WTC11 (cell line): ENCODE measurements at regions not wholly inside any gene's neighbourhood (a gene's known extent, or its start where the extent isn't known, plus 50 kb on each side); places are given as distances from the start of the nearest gene placed in this dataset.

Experiments used
- ATAC-seq: fragments of 200-7000 bp; cut with Tn5 transposase; 2 replicates; pipeline ENCODE4 v1.10.0; 2021; ENCODE audit warnings: mild to moderate bottlenecking, moderate library complexity
- CTCF ChIA-PET: fragments of 300-600 bp; sonication (Branson Sonifier 250); formaldehyde crosslinking; loops from one replicate; lab custom pipeline; 2021; ENCODE audit warnings: antibody characterized with exemption; lab: Charles Lee
- POLR2A ChIA-PET: fragments of 350-600 bp; sonication (Branson Sonifier 250); formaldehyde crosslinking; loops from one replicate; lab custom pipeline; 2021; ENCODE audit warnings: antibody characterized with exemption; lab: Charles Lee
- DNase-seq: peaks from one replicate; pipeline ENCODE4 v3.0.0; 2021; ENCODE audit warnings: low spot score
- H3K27ac Mint-ChIP-seq: 2 replicates; pipeline ENCODE4 v1.8.0; 2021; ENCODE audit warnings: mixed read lengths
- H3K27me3 Mint-ChIP-seq: 2 replicates; pipeline ENCODE4 v1.8.0; 2021; ENCODE audit warnings: low read depth, mild to moderate bottlenecking, moderate library complexity, mixed read lengths
- H3K36me3 Mint-ChIP-seq: 2 replicates; pipeline ENCODE4 v1.8.0; 2021; ENCODE audit warnings: mixed read lengths
- H3K4me1 Mint-ChIP-seq: 2 replicates; pipeline ENCODE4 v1.8.0; 2022; ENCODE audit warnings: mixed read lengths
- H3K4me3 Mint-ChIP-seq: 2 replicates; pipeline ENCODE4 v1.8.0; 2021; ENCODE audit warnings: mild to moderate bottlenecking, moderate library complexity, mixed read lengths
- H3K9me3 Mint-ChIP-seq: 2 replicates; pipeline ENCODE4 v1.8.0; 2021; ENCODE audit warnings: mixed read lengths
- E2F1 ChIP-seq: sonication (generic); formaldehyde crosslinking; IDR thresholded peaks from 2 replicates; pipeline ENCODE4 v1.8.0; 2022; ENCODE audit warnings: mild to moderate bottlenecking, missing genetic modification reagents
- FOXP4 ChIP-seq: sonication (generic); formaldehyde crosslinking; IDR thresholded peaks from 2 replicates; pipeline ENCODE4 v1.8.0; 2022; ENCODE audit warnings: mild to moderate bottlenecking, missing genetic modification reagents
- JUN ChIP-seq: sonication (generic); formaldehyde crosslinking; IDR thresholded peaks from 2 replicates; pipeline ENCODE4 v1.8.0; 2023; ENCODE audit warnings: mild to moderate bottlenecking, missing genetic modification reagents
- KAT7 ChIP-seq: sonication (generic); formaldehyde crosslinking; IDR thresholded peaks from 2 replicates; pipeline ENCODE4 v1.8.1; 2023; ENCODE audit warnings: missing genetic modification reagents, mild to moderate bottlenecking, borderline replicate concordance
- NFATC4 ChIP-seq: fragments of 250-450 bp; sonication (Bioruptor Pico); IDR thresholded peaks from 2 replicates; pipeline ENCODE4 v1.9.0; 2021; ENCODE audit warnings: mild to moderate bottlenecking
- ZNF121 ChIP-seq: sonication (generic); formaldehyde crosslinking; IDR thresholded peaks from 2 replicates; pipeline ENCODE4 v1.8.0; 2023; ENCODE audit warnings: missing genetic modification reagents
- TF ChIP-seq, protein P1 (sequence below): fragments of 250-450 bp; sonication (Bioruptor Pico); IDR thresholded peaks from 2 replicates; pipeline ENCODE4 v1.8.0; 2021; ENCODE audit warnings: mild to moderate bottlenecking
- TF ChIP-seq, protein P2 (sequence below): sonication (generic); formaldehyde crosslinking; IDR thresholded peaks from 2 replicates; pipeline ENCODE4 v1.8.0; 2022; ENCODE audit warnings: missing genetic modification reagents
- TF ChIP-seq, protein P3 (sequence below): sonication (generic); formaldehyde crosslinking; IDR thresholded peaks from 2 replicates; pipeline ENCODE4 v1.8.0; 2022; ENCODE audit warnings: mild to moderate bottlenecking, missing genetic modification reagents
- TF ChIP-seq, protein P4 (sequence below): sonication (generic); formaldehyde crosslinking; IDR thresholded peaks from 2 replicates; pipeline ENCODE4 v1.8.1; 2023; ENCODE audit warnings: mild to moderate bottlenecking, missing genetic modification reagents, borderline replicate concordance

DNA sequence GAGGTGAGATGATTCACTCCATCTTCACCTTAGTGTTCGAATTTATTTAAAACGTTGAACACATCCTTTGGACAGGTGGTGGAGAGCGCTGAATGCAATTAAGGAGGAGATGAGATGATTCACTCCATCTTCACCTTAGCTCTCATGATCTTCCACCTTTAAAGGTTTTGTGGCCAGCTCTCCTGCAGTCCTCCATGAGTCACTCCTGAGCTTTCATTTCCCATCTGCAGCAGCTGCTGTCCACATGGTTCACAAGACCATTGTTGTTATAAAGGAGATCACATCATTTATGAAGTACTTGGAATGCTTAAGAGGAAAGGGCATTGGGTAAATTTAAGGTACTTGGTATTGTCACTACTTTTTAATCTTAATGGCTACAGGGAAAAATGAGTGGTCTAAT lies 298.5 kb downstream of the PAX3 start:
- Mint-ChIP-seq H3K4me3 (no peak overlapping the region), H3K4me1 (peaks cover 14% of the 10 kb centered on the region), H3K36me3 (no peaks in the 10 kb centered on the region), H3K9me3 (peaks cover 6% of the 10 kb centered on the region), H3K27ac (no peak overlapping the region), H3K27me3 (no peaks in the 10 kb centered on the region; the same call in 1 of the 2 replicates)
- CTCF ChIA-PET, result no interaction called here
- ATAC-seq, result no peak
- TF ChIP-seq JUN (CRISPR knock-in tag) (no peak), E2F1 (CRISPR knock-in tag) (no peak), FOXP4 (CRISPR knock-in tag) (no peak)
- POLR2A ChIA-PET, result no interaction called here
- no peak for DNase-seq

GRCh38 chr2:221999717-222000116 lies 299.1 kb downstream of the PAX3 start:
- ChIA-PET CTCF (no interaction called here), POLR2A (no interaction called here)
- Mint-ChIP-seq H3K9me3 (peaks cover 6% of the 10 kb centered on the region), H3K4me3 (no peak overlapping the region), H3K27me3 (no peaks in the 10 kb centered on the region; the same call in 1 of the 2 replicates), H3K36me3 (no peaks in the 10 kb centered on the region), H3K4me1 (peaks cover 14% of the 10 kb centered on the region), H3K27ac (no peak overlapping the region)
- no peak for DNase-seq
- ATAC-seq, result no peak
- TF ChIP-seq KAT7 (CRISPR knock-in tag) (no peak), ZNF121 (CRISPR knock-in tag) (no peak), NFATC4 (no peak)
- TF ChIP-seq, protein P1, sequence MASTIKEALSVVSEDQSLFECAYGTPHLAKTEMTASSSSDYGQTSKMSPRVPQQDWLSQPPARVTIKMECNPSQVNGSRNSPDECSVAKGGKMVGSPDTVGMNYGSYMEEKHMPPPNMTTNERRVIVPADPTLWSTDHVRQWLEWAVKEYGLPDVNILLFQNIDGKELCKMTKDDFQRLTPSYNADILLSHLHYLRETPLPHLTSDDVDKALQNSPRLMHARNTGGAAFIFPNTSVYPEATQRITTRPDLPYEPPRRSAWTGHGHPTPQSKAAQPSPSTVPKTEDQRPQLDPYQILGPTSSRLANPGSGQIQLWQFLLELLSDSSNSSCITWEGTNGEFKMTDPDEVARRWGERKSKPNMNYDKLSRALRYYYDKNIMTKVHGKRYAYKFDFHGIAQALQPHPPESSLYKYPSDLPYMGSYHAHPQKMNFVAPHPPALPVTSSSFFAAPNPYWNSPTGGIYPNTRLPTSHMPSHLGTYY (CRISPR knock-in tag), result no peak
- TF ChIP-seq, protein P2, sequence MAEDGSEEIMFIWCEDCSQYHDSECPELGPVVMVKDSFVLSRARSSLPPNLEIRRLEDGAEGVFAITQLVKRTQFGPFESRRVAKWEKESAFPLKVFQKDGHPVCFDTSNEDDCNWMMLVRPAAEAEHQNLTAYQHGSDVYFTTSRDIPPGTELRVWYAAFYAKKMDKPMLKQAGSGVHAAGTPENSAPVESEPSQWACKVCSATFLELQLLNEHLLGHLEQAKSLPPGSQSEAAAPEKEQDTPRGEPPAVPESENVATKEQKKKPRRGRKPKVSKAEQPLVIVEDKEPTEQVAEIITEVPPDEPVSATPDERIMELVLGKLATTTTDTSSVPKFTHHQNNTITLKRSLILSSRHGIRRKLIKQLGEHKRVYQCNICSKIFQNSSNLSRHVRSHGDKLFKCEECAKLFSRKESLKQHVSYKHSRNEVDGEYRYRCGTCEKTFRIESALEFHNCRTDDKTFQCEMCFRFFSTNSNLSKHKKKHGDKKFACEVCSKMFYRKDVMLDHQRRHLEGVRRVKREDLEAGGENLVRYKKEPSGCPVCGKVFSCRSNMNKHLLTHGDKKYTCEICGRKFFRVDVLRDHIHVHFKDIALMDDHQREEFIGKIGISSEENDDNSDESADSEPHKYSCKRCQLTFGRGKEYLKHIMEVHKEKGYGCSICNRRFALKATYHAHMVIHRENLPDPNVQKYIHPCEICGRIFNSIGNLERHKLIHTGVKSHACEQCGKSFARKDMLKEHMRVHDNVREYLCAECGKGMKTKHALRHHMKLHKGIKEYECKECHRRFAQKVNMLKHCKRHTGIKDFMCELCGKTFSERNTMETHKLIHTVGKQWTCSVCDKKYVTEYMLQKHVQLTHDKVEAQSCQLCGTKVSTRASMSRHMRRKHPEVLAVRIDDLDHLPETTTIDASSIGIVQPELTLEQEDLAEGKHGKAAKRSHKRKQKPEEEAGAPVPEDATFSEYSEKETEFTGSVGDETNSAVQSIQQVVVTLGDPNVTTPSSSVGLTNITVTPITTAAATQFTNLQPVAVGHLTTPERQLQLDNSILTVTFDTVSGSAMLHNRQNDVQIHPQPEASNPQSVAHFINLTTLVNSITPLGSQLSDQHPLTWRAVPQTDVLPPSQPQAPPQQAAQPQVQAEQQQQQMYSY (CRISPR knock-in tag), result no peak
- TF ChIP-seq, protein P3, sequence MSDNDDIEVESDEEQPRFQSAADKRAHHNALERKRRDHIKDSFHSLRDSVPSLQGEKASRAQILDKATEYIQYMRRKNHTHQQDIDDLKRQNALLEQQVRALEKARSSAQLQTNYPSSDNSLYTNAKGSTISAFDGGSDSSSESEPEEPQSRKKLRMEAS (CRISPR knock-in tag), result no peak
- TF ChIP-seq, protein P4, sequence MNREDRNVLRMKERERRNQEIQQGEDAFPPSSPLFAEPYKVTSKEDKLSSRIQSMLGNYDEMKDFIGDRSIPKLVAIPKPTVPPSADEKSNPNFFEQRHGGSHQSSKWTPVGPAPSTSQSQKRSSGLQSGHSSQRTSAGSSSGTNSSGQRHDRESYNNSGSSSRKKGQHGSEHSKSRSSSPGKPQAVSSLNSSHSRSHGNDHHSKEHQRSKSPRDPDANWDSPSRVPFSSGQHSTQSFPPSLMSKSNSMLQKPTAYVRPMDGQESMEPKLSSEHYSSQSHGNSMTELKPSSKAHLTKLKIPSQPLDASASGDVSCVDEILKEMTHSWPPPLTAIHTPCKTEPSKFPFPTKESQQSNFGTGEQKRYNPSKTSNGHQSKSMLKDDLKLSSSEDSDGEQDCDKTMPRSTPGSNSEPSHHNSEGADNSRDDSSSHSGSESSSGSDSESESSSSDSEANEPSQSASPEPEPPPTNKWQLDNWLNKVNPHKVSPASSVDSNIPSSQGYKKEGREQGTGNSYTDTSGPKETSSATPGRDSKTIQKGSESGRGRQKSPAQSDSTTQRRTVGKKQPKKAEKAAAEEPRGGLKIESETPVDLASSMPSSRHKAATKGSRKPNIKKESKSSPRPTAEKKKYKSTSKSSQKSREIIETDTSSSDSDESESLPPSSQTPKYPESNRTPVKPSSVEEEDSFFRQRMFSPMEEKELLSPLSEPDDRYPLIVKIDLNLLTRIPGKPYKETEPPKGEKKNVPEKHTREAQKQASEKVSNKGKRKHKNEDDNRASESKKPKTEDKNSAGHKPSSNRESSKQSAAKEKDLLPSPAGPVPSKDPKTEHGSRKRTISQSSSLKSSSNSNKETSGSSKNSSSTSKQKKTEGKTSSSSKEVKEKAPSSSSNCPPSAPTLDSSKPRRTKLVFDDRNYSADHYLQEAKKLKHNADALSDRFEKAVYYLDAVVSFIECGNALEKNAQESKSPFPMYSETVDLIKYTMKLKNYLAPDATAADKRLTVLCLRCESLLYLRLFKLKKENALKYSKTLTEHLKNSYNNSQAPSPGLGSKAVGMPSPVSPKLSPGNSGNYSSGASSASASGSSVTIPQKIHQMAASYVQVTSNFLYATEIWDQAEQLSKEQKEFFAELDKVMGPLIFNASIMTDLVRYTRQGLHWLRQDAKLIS, result no peak
